ENCODE measurements at regions not wholly inside any gene's neighbourhood (a gene's known extent, or its start where the extent isn't known, plus 50 kb on each side); places are given as distances from the start of the nearest gene placed in this dataset.

- Histone ChIP-seq H3K27me3 (no peaks in the 10 kb centered on the region), H3K36me3 (no peaks in the 10 kb centered on the region), H3K4me3 (no peak overlapping the region), H3K9me3 (no peaks in the 10 kb centered on the region), H3K9ac (ENCODE audit: low read depth in 2 of 2, low read length in 2 of 2) (no peak overlapping the region), H3K27ac (no peak overlapping the region), H3K4me1 (no peaks in the 10 kb centered on the region)
- intact Hi-C loops (cut with DNase I) = no loop called here
- DNase-seq = no peak
- TF ChIP-seq CTCF (IDR thresholded peaks at IDR 0.05) = no peak
Measured at GRCh38 chr1:217059401-217059800, 336.2 kb upstream of the ESRRG start.

GRCh38 chr1:217053676-217054075 lies 330.4 kb upstream of the ESRRG start:
- H3K4me1 ChIP-seq = no peaks in the 10 kb centered on the region
- no peaks in the 10 kb centered on the region for H3K9me3 ChIP-seq
- TF ChIP-seq CTCF (IDR thresholded peaks at IDR 0.05) = no peak
- no peaks in the 10 kb centered on the region for H3K36me3 ChIP-seq
- no peaks in the 10 kb centered on the region for H3K27me3 ChIP-seq
- H3K27ac ChIP-seq = no peak overlapping the region
- DNase-seq = no peak
- intact Hi-C loops (cut with DNase I) = no loop called here
- no peak overlapping the region for H3K9ac ChIP-seq (ENCODE audit: low read depth in 2 of 2, low read length in 2 of 2)
- no peak overlapping the region for H3K4me3 ChIP-seq

- H3K4me3 ChIP-seq = no peak overlapping the region
- DNase-seq = no peak
- no peaks in the 10 kb centered on the region for H3K4me1 ChIP-seq
- no peaks in the 10 kb centered on the region for H3K36me3 ChIP-seq
- no peak overlapping the region for H3K9ac ChIP-seq (ENCODE audit: low read depth in 2 of 2, low read length in 2 of 2)
- H3K9me3 ChIP-seq = no peaks in the 10 kb centered on the region
- intact Hi-C loops (cut with DNase I) = no loop called here
- H3K27me3 ChIP-seq = no peaks in the 10 kb centered on the region
- no peak overlapping the region for H3K27ac ChIP-seq
- TF ChIP-seq CTCF (IDR thresholded peaks at IDR 0.05) = no peak
Measured at GRCh38 chr1:217052626-217053025, 329.4 kb upstream of the ESRRG start.

- no peak overlapping the region for H3K9ac ChIP-seq (ENCODE audit: low read depth in 2 of 2, low read length in 2 of 2)
- no peak overlapping the region for H3K4me3 ChIP-seq
- DNase-seq = no peak
- H3K9me3 ChIP-seq = no peaks in the 10 kb centered on the region
- no peaks in the 10 kb centered on the region for H3K36me3 ChIP-seq
- no peak overlapping the region for H3K27ac ChIP-seq
- intact Hi-C loops (cut with DNase I) = no loop called here
- H3K27me3 ChIP-seq = no peaks in the 10 kb centered on the region
- TF ChIP-seq CTCF (IDR thresholded peaks at IDR 0.05) = no peak
- H3K4me1 ChIP-seq = no peaks in the 10 kb centered on the region
Measured at GRCh38 chr1:217052196-217052595, 329.0 kb upstream of the ESRRG start.

GRCh38 chr1:217049721-217050120 lies 326.5 kb upstream of the ESRRG start:
- no peak overlapping the region for H3K9ac ChIP-seq (ENCODE audit: low read depth in 2 of 2, low read length in 2 of 2)
- H3K27me3 ChIP-seq = no peaks in the 10 kb centered on the region
- no peaks in the 10 kb centered on the region for H3K9me3 ChIP-seq
- intact Hi-C loops (cut with DNase I) = no loop called here
- TF ChIP-seq CTCF (IDR thresholded peaks at IDR 0.05) = no peak
- H3K36me3 ChIP-seq = no peaks in the 10 kb centered on the region
- DNase-seq = no peak
- no peak overlapping the region for H3K27ac ChIP-seq
- no peaks in the 10 kb centered on the region for H3K4me1 ChIP-seq
- no peak overlapping the region for H3K4me3 ChIP-seq

- H3K4me1 ChIP-seq = no peaks in the 10 kb centered on the region
- DNase-seq = no peak
- no peaks in the 10 kb centered on the region for H3K36me3 ChIP-seq
- H3K27me3 ChIP-seq = no peaks in the 10 kb centered on the region
- H3K4me3 ChIP-seq = no peak overlapping the region
- H3K9ac ChIP-seq (ENCODE audit: low read depth in 2 of 2, low read length in 2 of 2) = no peak overlapping the region
- TF ChIP-seq CTCF (IDR thresholded peaks at IDR 0.05) = no peak
- intact Hi-C loops (cut with DNase I) = no loop called here
- H3K27ac ChIP-seq = no peak overlapping the region
- no peaks in the 10 kb centered on the region for H3K9me3 ChIP-seq
Measured at GRCh38 chr1:217049081-217049480, 325.9 kb upstream of the ESRRG start.
